GM23338 (cell line): ENCODE measurements at regions not wholly inside any gene's neighbourhood (a gene's known extent, or its start where the extent isn't known, plus 50 kb on each side); places are given as distances from the start of the nearest gene placed in this dataset.

Experiments used
- ATAC-seq: fragments of 200-7000 bp; cut with Tn5 transposase; 3 replicates; pipeline ENCODE4 v1.9.1; 2020
- DNase-seq: peaks from one replicate; pipeline ENCODE4 v3.0.0-alpha.2; 2015; ENCODE audit warnings: low spot score
- H2AFZ ChIP-seq: fragments of 200-600 bp; sonication (generic); 2 replicates; pipeline ENCODE4 v1.8.0; 2016; ENCODE audit warnings: antibody characterized with exemption, mild to moderate bottlenecking, moderate library complexity
- H3F3A ChIP-seq: fragments of 200-600 bp; sonication (generic); replicated peaks from 2 replicates; pipeline ENCODE4 v1.8.0; 2017; ENCODE audit warnings: antibody characterized with exemption, mixed run types, low read depth
- H3K27ac ChIP-seq: fragments of 200-600 bp; sonication (generic); 2 replicates; pipeline ENCODE4 v1.6.1; 2016; ENCODE audit warnings: low read depth
- H3K27me3 ChIP-seq: fragments of 200-600 bp; sonication (generic); 2 replicates; pipeline ENCODE4 v1.8.0; 2016; ENCODE audit warnings: mild to moderate bottlenecking, mixed run types, moderate library complexity; ENCODE audit not compliant: insufficient read depth
- H3K36me3 ChIP-seq: fragments of 200-600 bp; sonication (generic); 2 replicates; pipeline ENCODE4 v1.8.0; 2016; ENCODE audit warnings: mild to moderate bottlenecking; ENCODE audit not compliant: insufficient read depth
- H3K4me1 ChIP-seq: fragments of 200-600 bp; sonication (generic); 2 replicates; pipeline ENCODE4 v1.8.0; 2016; ENCODE audit warnings: mild to moderate bottlenecking, moderate library complexity; ENCODE audit not compliant: insufficient read depth
- H3K4me2 ChIP-seq: fragments of 200-600 bp; sonication (generic); 2 replicates; pipeline ENCODE4 v1.7.1; 2017; ENCODE audit warnings: mixed run types
- H3K4me3 ChIP-seq: fragments of 200-600 bp; sonication (generic); 2 replicates; pipeline ENCODE4 v1.6.1; 2016; ENCODE audit warnings: mixed run types
- H3K79me2 ChIP-seq: fragments of 200-600 bp; sonication (generic); replicated peaks from 2 replicates; pipeline ENCODE4 v1.8.0; 2017; ENCODE audit warnings: mild to moderate bottlenecking; ENCODE audit not compliant: insufficient read depth
- H3K9me2 ChIP-seq: fragments of 200-600 bp; sonication (generic); 2 replicates; pipeline ENCODE4 v1.8.0; 2017; ENCODE audit not compliant: insufficient read depth
- H4K20me1 ChIP-seq: fragments of 200-600 bp; sonication (generic); replicated peaks from 2 replicates; pipeline ENCODE4 v1.8.0; 2017; ENCODE audit warnings: mild to moderate bottlenecking; ENCODE audit not compliant: insufficient read depth
- H3K27ac Mint-ChIP-seq: 2 replicates; pipeline ENCODE4 v1.8.0; 2020; ENCODE audit warnings: inconsistent platforms, mild to moderate bottlenecking, moderate library complexity, mixed read lengths
- H3K27me3 Mint-ChIP-seq: 3 replicates; pipeline ENCODE4 v1.8.0; 2022; ENCODE audit warnings: low read depth, mild to moderate bottlenecking, moderate library complexity, mixed read lengths, inconsistent platforms; ENCODE audit not compliant: insufficient read depth, poor library complexity
- H3K36me3 Mint-ChIP-seq: 3 replicates; pipeline ENCODE4 v1.8.0; 2021; ENCODE audit warnings: low read depth, mild to moderate bottlenecking, inconsistent platforms, moderate library complexity, mixed read lengths
- H3K4me1 Mint-ChIP-seq: 3 replicates; pipeline ENCODE4 v1.8.0; 2020; ENCODE audit warnings: mild to moderate bottlenecking, inconsistent platforms, mixed read lengths
- H3K4me3 Mint-ChIP-seq: 3 replicates; pipeline ENCODE4 v1.8.0; 2021; ENCODE audit warnings: moderate library complexity, mild to moderate bottlenecking, inconsistent platforms, mixed read lengths
- H3K9me3 Mint-ChIP-seq: 3 replicates; pipeline ENCODE4 v1.8.0; 2020; ENCODE audit warnings: moderate library complexity, mild to moderate bottlenecking, inconsistent platforms, mixed read lengths
- JUNB ChIP-seq: IDR thresholded peaks from one replicate; pipeline ENCODE4 v1.6.1; 2016; ENCODE audit warnings: antibody characterized with exemption; ENCODE audit not compliant: unreplicated experiment
- POLR2AphosphoS5 ChIP-seq: IDR thresholded peaks from 2 replicates; pipeline ENCODE4 v1.6.1; 2016; ENCODE audit warnings: antibody characterized with exemption, low read depth
- STAT1 ChIP-seq: IDR thresholded peaks from one replicate; pipeline ENCODE4 v1.6.1; 2016; ENCODE audit warnings: antibody characterized with exemption; ENCODE audit not compliant: unreplicated experiment
- ZNF331 ChIP-seq: fragments of 250-450 bp; sonication (Bioruptor Pico); IDR thresholded peaks from 2 replicates; pipeline ENCODE4 v1.5.0; 2020; ENCODE audit warnings: low read depth, mild to moderate bottlenecking, moderate library complexity
- TF ChIP-seq, protein P1 (sequence below): fragments of 250-450 bp; sonication (Bioruptor Pico); IDR thresholded peaks from 2 replicates; pipeline ENCODE4 v1.5.0; 2020; ENCODE audit warnings: mild to moderate bottlenecking, moderate library complexity
- TF ChIP-seq, protein P2 (sequence below), 2 experiments: fragments of 200-600 bp in 1 of 2; sonication (generic) in 1 of 2; conservative IDR thresholded peaks; 2 replicates each; pipeline versions ENCODE4 v1.5.1 to v1.6.1; 2016 to 2017; ENCODE audit warnings: antibody characterized with exemption in 2 of 2, low read depth in 2 of 2, mild to moderate bottlenecking in 2 of 2, moderate library complexity in 1 of 2

GRCh38 chr16:85279825-85280545, 167.7 kb upstream of the CIBAR2 start (continued):
- TF ChIP-seq, protein P1, sequence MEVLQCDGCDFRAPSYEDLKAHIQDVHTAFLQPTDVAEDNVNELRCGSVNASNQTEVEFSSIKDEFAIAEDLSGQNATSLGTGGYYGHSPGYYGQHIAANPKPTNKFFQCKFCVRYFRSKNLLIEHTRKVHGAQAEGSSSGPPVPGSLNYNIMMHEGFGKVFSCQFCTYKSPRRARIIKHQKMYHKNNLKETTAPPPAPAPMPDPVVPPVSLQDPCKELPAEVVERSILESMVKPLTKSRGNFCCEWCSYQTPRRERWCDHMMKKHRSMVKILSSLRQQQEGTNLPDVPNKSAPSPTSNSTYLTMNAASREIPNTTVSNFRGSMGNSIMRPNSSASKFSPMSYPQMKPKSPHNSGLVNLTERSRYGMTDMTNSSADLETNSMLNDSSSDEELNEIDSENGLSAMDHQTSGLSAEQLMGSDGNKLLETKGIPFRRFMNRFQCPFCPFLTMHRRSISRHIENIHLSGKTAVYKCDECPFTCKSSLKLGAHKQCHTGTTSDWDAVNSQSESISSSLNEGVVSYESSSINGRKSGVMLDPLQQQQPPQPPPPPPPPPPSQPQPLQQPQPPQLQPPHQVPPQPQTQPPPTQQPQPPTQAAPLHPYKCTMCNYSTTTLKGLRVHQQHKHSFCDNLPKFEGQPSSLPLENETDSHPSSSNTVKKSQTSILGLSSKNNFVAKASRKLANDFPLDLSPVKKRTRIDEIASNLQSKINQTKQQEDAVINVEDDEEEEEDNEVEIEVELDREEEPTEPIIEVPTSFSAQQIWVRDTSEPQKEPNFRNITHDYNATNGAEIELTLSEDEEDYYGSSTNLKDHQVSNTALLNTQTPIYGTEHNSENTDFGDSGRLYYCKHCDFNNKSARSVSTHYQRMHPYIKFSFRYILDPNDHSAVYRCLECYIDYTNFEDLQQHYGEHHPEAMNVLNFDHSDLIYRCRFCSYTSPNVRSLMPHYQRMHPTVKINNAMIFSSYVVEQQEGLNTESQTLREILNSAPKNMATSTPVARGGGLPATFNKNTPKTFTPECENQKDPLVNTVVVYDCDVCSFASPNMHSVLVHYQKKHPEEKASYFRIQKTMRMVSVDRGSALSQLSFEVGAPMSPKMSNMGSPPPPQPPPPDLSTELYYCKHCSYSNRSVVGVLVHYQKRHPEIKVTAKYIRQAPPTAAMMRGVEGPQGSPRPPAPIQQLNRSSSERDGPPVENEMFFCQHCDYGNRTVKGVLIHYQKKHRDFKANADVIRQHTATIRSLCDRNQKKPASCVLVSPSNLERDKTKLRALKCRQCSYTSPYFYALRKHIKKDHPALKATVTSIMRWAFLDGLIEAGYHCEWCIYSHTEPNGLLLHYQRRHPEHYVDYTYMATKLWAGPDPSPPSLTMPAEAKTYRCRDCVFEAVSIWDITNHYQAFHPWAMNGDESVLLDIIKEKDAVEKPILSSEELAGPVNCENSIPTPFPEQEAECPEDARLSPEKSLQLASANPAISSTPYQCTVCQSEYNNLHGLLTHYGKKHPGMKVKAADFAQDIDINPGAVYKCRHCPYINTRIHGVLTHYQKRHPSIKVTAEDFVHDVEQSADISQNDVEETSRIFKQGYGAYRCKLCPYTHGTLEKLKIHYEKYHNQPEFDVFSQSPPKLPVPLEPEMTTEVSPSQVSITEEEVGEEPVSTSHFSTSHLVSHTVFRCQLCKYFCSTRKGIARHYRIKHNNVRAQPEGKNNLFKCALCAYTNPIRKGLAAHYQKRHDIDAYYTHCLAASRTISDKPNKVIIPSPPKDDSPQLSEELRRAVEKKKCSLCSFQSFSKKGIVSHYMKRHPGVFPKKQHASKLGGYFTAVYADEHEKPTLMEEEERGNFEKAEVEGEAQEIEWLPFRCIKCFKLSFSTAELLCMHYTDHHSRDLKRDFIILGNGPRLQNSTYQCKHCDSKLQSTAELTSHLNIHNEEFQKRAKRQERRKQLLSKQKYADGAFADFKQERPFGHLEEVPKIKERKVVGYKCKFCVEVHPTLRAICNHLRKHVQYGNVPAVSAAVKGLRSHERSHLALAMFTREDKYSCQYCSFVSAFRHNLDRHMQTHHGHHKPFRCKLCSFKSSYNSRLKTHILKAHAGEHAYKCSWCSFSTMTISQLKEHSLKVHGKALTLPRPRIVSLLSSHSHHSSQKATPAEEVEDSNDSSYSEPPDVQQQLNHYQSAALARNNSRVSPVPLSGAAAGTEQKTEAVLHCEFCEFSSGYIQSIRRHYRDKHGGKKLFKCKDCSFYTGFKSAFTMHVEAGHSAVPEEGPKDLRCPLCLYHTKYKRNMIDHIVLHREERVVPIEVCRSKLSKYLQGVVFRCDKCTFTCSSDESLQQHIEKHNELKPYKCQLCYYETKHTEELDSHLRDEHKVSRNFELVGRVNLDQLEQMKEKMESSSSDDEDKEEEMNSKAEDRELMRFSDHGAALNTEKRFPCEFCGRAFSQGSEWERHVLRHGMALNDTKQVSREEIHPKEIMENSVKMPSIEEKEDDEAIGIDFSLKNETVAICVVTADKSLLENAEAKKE (CRISPR knock-in tag): no peak
- TF ChIP-seq JUNB (no peak), POLR2AphosphoS5 (no peak)
- TF ChIP-seq, protein P2, sequence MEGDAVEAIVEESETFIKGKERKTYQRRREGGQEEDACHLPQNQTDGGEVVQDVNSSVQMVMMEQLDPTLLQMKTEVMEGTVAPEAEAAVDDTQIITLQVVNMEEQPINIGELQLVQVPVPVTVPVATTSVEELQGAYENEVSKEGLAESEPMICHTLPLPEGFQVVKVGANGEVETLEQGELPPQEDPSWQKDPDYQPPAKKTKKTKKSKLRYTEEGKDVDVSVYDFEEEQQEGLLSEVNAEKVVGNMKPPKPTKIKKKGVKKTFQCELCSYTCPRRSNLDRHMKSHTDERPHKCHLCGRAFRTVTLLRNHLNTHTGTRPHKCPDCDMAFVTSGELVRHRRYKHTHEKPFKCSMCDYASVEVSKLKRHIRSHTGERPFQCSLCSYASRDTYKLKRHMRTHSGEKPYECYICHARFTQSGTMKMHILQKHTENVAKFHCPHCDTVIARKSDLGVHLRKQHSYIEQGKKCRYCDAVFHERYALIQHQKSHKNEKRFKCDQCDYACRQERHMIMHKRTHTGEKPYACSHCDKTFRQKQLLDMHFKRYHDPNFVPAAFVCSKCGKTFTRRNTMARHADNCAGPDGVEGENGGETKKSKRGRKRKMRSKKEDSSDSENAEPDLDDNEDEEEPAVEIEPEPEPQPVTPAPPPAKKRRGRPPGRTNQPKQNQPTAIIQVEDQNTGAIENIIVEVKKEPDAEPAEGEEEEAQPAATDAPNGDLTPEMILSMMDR (conservative IDR thresholded peaks at IDR 0.05; ENCODE audit: low read depth in 2 of 2): no peak

GRCh38 chr16:85281181-85281580, 168.9 kb upstream of the CIBAR2 start:
- no peak overlapping the region for H2AFZ ChIP-seq
- Mint-ChIP-seq H3K36me3 (no peaks in the 10 kb centered on the region), H3K9me3 (no peaks in the 10 kb centered on the region), H3K27ac (no peak overlapping the region), H3K27me3 (peaks cover 17% of the 10 kb centered on the region), H3K4me3 (no peak overlapping the region), H3K4me1 (peaks cover 30% of the 10 kb centered on the region)
- DNase-seq (no peak), ATAC-seq (no peak)
- peaks cover 6% of the 10 kb centered on the region; the same call in 1 of the 2 replicates for H3K4me1 ChIP-seq
- no peaks in the 10 kb centered on the region for H3K9me2 ChIP-seq
- no peak overlapping the region for H3K4me2 ChIP-seq
- H3K79me2 ChIP-seq: peaks cover 3% of the 10 kb centered on the region; the same call in 1 of the 2 replicates
- H3F3A ChIP-seq: no peaks in the 10 kb centered on the region
- H3K36me3 ChIP-seq: no peaks in the 10 kb centered on the region
- H3K4me3 ChIP-seq: no peak overlapping the region
- no peak overlapping the region for H3K27ac ChIP-seq
- no peaks in the 10 kb centered on the region; the same call in none of the 2 replicates for H4K20me1 ChIP-seq
- no peaks in the 10 kb centered on the region for H3K27me3 ChIP-seq
- TF ChIP-seq, protein P1 (CRISPR knock-in tag): no peak
- TF ChIP-seq ZNF331 (no peak), STAT1 (no peak)
